Erythroblast (primary cell): ENCODE measurements at regions not wholly inside any gene's neighbourhood (a gene's known extent, or its start where the extent isn't known, plus 50 kb on each side); places are given as distances from the start of the nearest gene placed in this dataset.

Source experiments
- GATA1 ChIP-seq: IDR thresholded peaks from 2 replicates; pipeline ENCODE4 v1.6.1; 2011; ENCODE audit warnings: low read depth, mild to moderate bottlenecking, control low read depth, low read length, moderate library complexity
- POLR2A ChIP-seq: IDR thresholded peaks from 2 replicates; pipeline ENCODE4 v1.6.1; 2011; ENCODE audit warnings: mild to moderate bottlenecking, low read length

DNA sequence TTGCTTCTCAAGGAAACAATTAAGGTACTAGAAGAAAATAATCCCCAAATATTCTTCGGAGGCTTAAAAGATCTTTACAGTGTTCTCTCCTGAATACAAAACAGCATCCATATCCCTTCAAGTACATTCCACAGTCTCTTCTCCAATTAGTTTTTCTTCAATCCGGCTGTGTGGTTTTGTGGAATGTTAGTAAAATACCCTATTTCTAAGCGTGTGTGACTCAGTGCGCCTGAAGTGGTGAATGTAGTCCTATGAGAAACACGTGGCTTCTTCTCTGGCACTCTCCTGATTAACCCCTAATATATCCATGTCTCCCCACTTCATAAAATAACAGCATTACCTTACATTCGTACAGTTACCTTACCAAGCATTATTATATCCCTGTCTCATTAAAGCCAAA, 570.2 kb downstream of the ARL4A start:
- TF ChIP-seq POLR2A (no peak), GATA1 (no peak)
